GM21737 (cell line): ENCODE measurements at regions not wholly inside any gene's neighbourhood (a gene's known extent, or its start where the extent isn't known, plus 50 kb on each side); places are given as distances from the start of the nearest gene placed in this dataset.
"Not testable (repeated sequence)": the region's sequence is repeated elsewhere in the genome, so short reads cannot be mapped to it uniquely, and the experiment has no call there.

Source experiments
- ATAC-seq: cut with Tn5 transposase; IDR thresholded peaks from one replicate; pipeline ENCODE4 v1.9.1; 2021; ENCODE audit warnings: mild to moderate bottlenecking, moderate library complexity; ENCODE audit not compliant: unreplicated experiment

DNA sequence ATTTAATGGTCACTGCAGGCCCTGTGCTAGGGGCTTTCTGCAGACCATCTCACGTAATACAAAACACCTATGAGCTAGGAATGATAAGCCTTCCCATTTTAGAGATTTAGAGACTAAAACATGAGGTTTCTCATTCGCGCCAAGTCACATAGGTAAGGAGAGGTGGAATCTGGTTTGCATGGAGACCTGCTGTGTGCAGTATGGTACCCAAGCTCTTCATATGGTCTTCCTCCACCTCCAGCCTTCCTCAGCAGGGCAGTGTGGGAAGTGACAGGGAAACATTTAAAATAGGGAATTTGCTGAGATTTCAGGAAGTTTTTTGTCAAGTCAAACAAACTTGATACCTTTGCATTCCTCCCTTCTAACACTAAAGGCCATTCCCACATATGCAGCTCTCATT lies 337.6 kb downstream of the IL20RB start:
- ATAC-seq, result no peak

DNA sequence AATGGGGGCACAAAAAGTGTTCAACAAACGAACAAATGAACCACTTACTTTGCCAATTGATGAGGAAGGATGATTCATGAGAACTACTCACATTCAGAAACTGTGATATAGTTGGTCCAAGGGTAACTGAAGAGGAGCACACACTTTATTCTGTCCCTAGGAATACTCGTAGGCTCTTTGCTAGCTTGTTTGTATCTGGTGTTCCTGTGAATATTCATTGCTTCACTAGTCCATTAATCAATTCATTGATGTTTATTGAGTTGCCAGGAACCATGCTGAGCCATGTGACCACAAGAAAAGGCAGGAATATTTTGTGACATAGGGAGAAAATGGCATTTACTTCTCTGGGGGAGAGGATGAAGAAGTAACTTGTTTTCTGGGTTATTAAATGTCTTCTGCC lies 338.3 kb downstream of the IL20RB start:
- ATAC-seq, result no peak

- ATAC-seq, result no peak
Observed at GRCh38 chr3:137297770-137298169, 340.0 kb downstream of the IL20RB start.

- ATAC-seq, result no peak
Observed at GRCh38 chr3:137300703-137301102, 342.9 kb downstream of the IL20RB start.

DNA sequence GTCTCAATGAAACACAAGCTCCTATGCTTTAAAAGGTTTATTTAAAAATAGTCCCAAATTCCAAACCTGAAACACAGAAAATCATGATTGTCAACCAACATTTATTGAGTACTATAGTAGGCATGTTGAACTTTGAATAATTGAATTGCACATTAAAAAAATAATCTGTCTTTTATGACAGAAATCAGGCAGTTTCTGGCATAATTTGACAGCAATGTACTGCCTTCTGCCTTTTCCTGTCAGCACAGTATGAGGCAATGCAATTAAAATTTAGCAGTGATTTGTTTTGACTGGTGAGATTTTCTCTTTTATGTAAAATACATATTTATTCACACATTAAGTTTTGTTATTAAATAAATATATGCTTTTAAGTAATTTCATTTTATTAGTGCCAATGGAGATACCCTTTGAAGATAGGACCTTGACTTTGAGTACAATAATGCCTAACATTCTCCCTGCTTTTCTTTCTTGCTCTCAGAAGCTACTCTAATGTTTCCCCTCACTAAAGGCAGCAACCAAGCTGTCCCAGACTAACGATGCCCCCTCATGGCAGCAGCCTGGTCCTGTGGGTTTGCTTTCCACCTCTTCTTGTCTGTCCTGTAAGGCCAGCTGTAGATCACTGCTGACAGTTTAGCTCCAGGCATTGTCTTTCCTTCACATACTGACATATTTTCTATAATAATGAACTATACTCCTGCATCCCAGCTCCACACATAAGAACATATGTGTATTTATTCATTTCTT lies 346.7 kb downstream of the IL20RB start:
- no peak for ATAC-seq

- ATAC-seq, result no peak
Observed at GRCh38 chr3:137324114-137324513, 366.3 kb downstream of the IL20RB start.

DNA sequence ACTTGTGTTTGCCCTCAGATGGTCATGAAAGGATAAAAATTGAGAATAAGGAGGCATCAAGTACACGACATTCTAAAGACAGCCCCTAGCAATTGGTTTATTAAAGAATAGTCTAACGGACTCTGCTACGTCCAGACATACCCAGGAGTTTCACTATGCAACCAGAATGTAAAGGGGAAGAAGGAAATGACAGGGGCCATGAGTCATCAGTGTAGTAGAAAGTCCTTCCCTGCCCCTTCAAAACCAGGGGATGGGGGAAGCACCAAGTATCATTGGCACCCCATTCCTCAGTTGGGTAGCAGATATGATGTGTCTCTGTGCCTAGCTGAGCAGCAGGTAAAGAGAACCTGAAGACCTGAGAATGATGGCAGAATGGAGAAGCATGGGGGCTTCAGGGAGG lies 367.4 kb downstream of the IL20RB start:
- ATAC-seq, result no peak

DNA sequence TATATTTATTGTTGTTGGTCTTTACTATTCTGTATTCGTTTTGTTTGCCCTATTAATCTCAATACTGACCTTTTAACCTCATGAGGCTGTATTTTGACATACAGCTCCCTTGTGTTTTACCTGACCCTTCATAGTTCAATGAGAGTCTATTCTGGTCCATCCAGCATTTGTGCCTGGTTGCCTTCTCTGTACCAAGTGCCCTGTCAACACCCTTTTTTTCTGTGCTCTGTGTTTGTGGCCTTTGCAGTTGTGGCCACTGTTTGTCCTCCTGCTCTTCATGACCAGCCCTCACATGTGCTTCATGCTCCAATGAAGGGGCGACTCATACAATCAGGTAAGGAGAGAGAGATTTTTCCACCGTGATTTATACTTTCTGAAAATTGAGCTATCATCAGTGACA lies 368.2 kb downstream of the IL20RB start:
- ATAC-seq, result no peak

GRCh38 chr3:137329594-137329993 lies 371.8 kb downstream of the IL20RB start:
- no peak for ATAC-seq

DNA sequence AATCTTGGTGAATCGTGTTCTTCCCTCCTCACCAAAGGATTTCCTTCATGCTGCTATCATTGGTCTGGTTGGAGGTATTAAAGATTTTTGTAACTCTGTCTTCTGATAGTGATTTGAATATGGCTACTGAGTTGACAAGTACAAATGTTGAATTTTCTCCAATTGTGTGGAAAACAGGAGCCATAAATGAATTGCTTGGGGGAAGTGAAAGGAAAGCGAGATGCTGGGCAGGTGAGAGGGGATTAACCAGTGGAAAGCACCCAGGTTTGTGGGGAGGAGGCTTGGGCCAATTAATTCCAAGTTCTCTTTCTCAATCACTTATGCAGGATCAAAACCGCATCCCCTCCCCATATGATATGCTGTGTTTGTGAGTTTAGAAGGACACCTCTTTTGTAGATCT lies 372.5 kb downstream of the IL20RB start:
- ATAC-seq, result no peak

- no peak for ATAC-seq
Observed at GRCh38 chr3:137332297-137332696, 374.5 kb downstream of the IL20RB start.

DNA sequence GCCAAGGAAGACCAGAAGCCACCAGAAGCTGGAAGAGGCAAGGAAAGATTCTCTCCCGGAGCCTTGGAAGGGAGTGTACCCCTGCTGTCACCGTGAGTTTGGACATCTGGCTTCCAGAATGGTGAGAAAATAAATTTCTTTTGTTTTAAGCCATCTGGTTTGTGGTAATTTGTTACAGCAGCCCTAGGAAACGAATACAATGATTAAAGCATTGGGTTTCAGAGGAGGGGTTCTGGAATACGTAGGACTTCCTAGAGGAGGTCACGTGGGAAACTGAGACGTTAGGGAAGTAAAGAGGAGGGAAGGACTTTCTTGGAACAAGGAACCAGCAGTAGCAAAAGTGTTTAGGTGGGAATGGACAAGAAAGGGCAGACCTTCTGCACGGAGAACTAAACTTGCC lies 377.7 kb downstream of the IL20RB start:
- ATAC-seq, result no peak

DNA sequence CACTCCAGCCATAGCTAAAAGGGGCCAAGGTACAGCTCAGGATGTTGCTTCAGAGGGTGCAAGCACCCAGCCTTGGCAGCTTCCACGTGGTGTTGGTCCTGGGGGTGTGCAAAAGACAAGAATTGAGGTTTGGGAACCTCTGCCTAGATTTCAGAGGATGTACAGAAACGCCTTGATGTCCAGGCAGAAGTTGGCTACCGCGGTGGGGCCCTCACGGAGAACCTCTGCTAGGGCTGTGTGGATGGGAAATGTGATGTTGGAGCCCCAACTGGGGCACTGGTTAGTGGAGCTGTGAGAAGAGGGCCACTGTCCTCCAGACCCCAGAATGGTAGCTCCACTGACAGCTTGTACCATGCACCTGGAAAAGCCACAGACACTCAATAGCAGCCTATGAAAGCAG lies 380.6 kb downstream of the IL20RB start:
- ATAC-seq, result not testable (repeated sequence)

GRCh38 chr3:137343283-137343682 lies 385.5 kb downstream of the IL20RB start:
- no peak for ATAC-seq

DNA sequence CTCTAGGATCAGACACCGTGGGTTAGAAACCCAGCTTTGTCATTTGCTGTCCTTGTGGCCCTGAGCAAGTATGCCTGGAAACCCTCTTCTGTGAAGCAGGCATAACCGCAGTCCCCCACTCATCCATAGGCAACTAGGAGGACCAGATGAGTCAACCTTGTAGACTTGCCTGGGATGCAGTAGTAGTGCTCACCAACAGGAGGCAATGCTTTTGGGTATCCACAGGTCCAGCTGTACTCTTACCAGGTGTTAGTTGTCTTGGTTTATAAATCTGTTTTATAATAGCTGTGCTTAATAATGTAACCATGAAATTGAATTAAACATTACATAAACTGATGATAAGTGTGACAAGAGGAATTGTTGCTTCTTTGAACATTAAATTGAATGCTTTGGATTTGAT lies 389.3 kb downstream of the IL20RB start:
- ATAC-seq, result no peak

DNA sequence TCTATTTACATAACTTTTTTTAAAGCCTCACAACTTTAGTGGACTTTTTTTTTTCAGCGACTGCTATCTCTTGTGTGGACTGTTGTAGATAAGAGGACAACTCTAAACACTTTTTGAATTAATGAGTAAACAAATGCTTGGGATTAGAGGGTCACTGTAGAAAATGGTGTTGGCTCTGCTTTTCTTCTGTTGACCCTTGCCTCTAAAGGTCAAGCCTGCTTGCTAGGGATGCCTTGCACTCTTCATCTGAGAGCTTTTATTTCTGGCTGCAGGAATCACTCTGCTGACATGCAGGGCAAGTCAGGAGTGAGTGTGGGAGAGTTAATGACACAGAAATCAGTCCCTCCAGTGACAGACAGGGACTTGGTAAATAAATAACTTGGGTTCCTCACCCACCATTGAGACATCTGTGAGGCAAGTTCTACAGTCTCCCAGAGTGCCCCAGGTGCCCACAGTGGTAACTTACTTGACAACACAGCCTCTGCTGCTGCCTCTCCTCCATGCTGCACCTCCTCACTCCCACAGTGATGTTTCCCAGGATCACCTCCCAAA lies 390.1 kb downstream of the IL20RB start:
- ATAC-seq, result no peak

DNA sequence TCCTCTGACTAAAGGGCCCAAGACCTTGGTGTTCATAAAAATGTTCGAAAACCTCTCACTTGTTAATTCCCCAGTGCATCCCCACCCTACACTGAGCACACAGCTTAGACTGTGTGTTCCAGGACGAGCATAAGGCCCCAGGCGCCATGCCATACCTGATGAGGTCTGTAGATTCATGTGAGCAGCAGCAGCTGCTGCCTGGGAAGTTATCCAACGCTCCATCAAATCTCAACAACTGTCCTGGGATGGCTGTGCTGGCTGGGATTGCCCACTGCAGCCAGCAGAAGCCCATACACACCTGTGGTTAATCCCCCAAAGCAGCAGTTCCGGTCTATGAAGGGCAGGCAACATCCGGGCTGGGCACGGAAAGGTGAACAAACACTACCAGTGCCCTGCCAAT lies 391.2 kb downstream of the IL20RB start:
- no peak for ATAC-seq

- no peak for ATAC-seq
Observed at GRCh38 chr3:137349557-137350348, 392.0 kb downstream of the IL20RB start.

DNA sequence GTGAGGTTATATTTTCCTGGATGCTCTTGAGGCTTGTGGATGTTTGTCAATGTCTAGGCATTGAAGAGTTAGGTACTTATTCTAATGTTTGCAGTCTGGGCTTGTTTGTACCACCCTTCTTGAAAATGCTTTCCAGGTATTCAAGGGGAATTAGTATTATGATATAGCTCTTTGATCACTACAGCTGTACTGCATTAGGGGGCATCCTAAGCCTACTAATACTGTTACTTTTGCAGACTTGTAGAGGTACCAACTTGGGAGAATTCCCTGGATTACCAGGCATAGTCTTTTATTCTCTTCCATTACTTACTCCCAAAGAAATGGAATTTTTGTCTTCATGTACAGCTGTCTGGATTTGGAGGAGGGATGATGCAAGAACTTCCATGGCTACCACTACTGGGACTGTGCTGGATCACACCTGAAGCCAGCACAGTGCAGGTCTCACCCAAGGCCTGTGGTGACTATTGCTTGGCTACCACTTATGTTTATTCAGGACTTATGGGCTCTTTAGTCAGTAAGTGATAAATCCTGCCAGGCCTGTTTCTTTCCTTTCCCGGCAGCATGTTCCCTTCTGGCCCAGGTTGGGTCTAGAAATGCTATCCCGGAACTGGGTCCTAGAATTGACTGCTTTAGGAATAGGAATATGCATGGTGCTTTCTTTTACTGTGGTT lies 402.9 kb downstream of the IL20RB start:
- ATAC-seq, result no peak

- no peak for ATAC-seq
Observed at GRCh38 chr3:137382005-137382594, 382.0 kb upstream of the SOX14 start.

- ATAC-seq, result no peak
Observed at GRCh38 chr3:137385922-137386321, 378.2 kb upstream of the SOX14 start.
